Ovary (tissue), 7 donors: ENCODE measurements at regions not wholly inside any gene's neighbourhood (a gene's known extent, or its start where the extent isn't known, plus 50 kb on each side); places are given as distances from the start of the nearest gene placed in this dataset.

Experiments used
- DNase-seq, 5 donors: peaks; one replicate each; pipeline ENCODE4 v3.0.0-alpha.2; 2019 to 2020
- H3K27ac ChIP-seq, 2 donors: fragments of 200-600 bp; one replicate each; pipeline versions ENCODE4 v1.5.1 to v1.8.0; 2019 to 2022
- H3K27me3 ChIP-seq: fragments of 200-600 bp; one replicate; pipeline ENCODE4 v1.8.0; 2022
- H3K36me3 ChIP-seq: fragments of 200-600 bp; sonication (generic); one replicate; pipeline ENCODE4 v1.5.1; 2019
- H3K4me1 ChIP-seq: one replicate; pipeline ENCODE4 v1.8.1; 2013; ENCODE audit warnings: mild to moderate bottlenecking, moderate library complexity; ENCODE audit not compliant: insufficient read depth
- H3K4me3 ChIP-seq: fragments of 200-600 bp; sonication (generic); one replicate; pipeline ENCODE4 v1.5.1; 2017
- H3K9me3 ChIP-seq, 2 donors: fragments of 200-600 bp in 1 of 2; sonication (generic) in 1 of 2; one replicate each; pipeline versions ENCODE4 v1.5.1 to v1.8.1; 2013 to 2019; ENCODE audit warnings: mild to moderate bottlenecking in 1 of 2, moderate library complexity in 1 of 2
- EP300 ChIP-seq: sonication (generic); formaldehyde crosslinking; IDR thresholded peaks from one replicate; pipeline ENCODE4 v1.6.1; 2017; ENCODE audit warnings: antibody characterized with exemption
- POLR2A ChIP-seq: fragments of 450-650 bp; IDR thresholded peaks from one replicate; pipeline ENCODE4 v1.6.1; 2017; ENCODE audit warnings: antibody characterized with exemption, mild to moderate bottlenecking, moderate library complexity
- WGBS, 3 donors: extraction: QIAGEN DNeasy Blood & Tissue Kit in 1 of 3; methylation state at CpG; one replicate each; pipeline versions ENCODE4 v1.1.5 to v1.1.7; 2013 to 2017; 5-methylcytosine and 5-hydroxymethylcytosine counted together
- intact Hi-C, 4 donors: fragments of 100-400 bp; cut with DNase I; formaldehyde crosslinking; loops; one replicate each; pipeline versions ENCODE4 v1.11.0 to v1.15.1; 2022 to 2023
- TF ChIP-seq, protein P1 (sequence below), 3 donors: fragments of 450-650 bp in 2 of 3; fragments of 200-600 bp in 1 of 3; IDR thresholded peaks; one replicate each; pipeline versions ENCODE4 v1.5.1 to v1.8.0; 2016 to 2022; ENCODE audit warnings: antibody characterized with exemption in 3 of 3, mild to moderate bottlenecking in 1 of 3
- donor health status: DM: no; HTN: no; CAD: no; lungs with moderate emphysema.
- donor health status: DM: no; HTN: no; CAD: no.
- donor health status: Bipolar disorder and iron deficiency.
- donor health status: DM: no; HTN: no; CAD: no.
- donor health status: DM: yes; HTN: yes; CAD: no.

- no peak for DNase-seq
- Histone ChIP-seq H3K4me1 (no peaks in the 10 kb centered on the region), H3K27ac (no peak overlapping the region), H3K36me3 (no peaks in the 10 kb centered on the region), H3K4me3 (no peak overlapping the region), H3K27me3 (no peaks in the 10 kb centered on the region), H3K9me3 (no peaks in the 10 kb centered on the region)
- intact Hi-C loops = no loop called here
- TF ChIP-seq EP300 = no peak
- TF ChIP-seq POLR2A = no peak
- TF ChIP-seq, protein P1, sequence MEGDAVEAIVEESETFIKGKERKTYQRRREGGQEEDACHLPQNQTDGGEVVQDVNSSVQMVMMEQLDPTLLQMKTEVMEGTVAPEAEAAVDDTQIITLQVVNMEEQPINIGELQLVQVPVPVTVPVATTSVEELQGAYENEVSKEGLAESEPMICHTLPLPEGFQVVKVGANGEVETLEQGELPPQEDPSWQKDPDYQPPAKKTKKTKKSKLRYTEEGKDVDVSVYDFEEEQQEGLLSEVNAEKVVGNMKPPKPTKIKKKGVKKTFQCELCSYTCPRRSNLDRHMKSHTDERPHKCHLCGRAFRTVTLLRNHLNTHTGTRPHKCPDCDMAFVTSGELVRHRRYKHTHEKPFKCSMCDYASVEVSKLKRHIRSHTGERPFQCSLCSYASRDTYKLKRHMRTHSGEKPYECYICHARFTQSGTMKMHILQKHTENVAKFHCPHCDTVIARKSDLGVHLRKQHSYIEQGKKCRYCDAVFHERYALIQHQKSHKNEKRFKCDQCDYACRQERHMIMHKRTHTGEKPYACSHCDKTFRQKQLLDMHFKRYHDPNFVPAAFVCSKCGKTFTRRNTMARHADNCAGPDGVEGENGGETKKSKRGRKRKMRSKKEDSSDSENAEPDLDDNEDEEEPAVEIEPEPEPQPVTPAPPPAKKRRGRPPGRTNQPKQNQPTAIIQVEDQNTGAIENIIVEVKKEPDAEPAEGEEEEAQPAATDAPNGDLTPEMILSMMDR (IDR thresholded peaks at IDR 0.05) = no peak
These were observed 53.6 kb upstream of the ATF7IP2 start for GRCh38 chr16:10332241-10332640.

DNA sequence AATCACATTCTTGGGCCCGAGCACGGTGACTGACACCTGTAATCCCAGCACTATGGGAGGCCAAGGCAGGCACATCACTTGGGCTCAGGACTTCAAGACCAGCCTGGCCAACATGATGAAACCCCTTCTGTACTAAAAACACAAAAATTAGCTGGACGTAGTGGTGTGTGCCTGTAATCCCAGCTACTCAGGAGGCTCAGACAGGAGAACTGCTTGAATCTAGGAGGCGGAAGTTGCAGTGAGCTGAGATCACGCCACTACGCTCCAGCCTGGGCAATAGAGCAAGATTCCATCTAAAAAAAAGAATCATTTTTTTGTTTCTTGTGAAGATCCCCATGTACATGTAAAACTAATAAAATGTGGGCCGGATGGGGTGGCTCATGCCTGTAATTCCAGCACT lies 53.1 kb upstream of the ATF7IP2 start:
- TF ChIP-seq EP300 (no peak), POLR2A (no peak)
- TF ChIP-seq, protein P1 (IDR thresholded peaks at IDR 0.05) = no peak

GRCh38 chr16:10333321-10334032 lies 52.4 kb upstream of the ATF7IP2 start:
- Histone ChIP-seq H3K4me1 (no peaks in the 10 kb centered on the region), H3K27ac (no peak overlapping the region), H3K27me3 (no peaks in the 10 kb centered on the region), H3K9me3 (no peaks in the 10 kb centered on the region), H3K36me3 (no peaks in the 10 kb centered on the region), H3K4me3 (no peak overlapping the region)
- TF ChIP-seq POLR2A (no peak), EP300 (no peak)
- TF ChIP-seq, protein P1 (IDR thresholded peaks at IDR 0.05) = no peak
- intact Hi-C loops = no loop called here
- DNase-seq = no peak
- WGBS, 3 donors = 94 to 96% (median 95%) methylated on average over 10 of the region's 10 CpGs

More for the DNA sequence above, 53.1 kb upstream of the ATF7IP2 start:
- no peaks in the 10 kb centered on the region for H3K36me3 ChIP-seq
- intact Hi-C loops = no loop called here
- no peak overlapping the region for H3K4me3 ChIP-seq
- no peaks in the 10 kb centered on the region for H3K4me1 ChIP-seq
- no peak overlapping the region for H3K27ac ChIP-seq
- no peaks in the 10 kb centered on the region for H3K27me3 ChIP-seq
- DNase-seq = no peak
- no peaks in the 10 kb centered on the region for H3K9me3 ChIP-seq
- WGBS, 3 donors = 91 to 95% (median 93%) methylated on average over 7 of the region's 7 CpGs

GRCh38 chr16:10335681-10336080 lies 50.2 kb upstream of the ATF7IP2 start:
- H3K36me3 ChIP-seq = no peaks in the 10 kb centered on the region
- WGBS, 3 donors = 73 to 88% (median 80%) methylated on average over 12 of the region's 12 CpGs
- TF ChIP-seq EP300 = no peak
- TF ChIP-seq POLR2A = no peak
- TF ChIP-seq, protein P1 (IDR thresholded peaks at IDR 0.05) = no peak
- DNase-seq = no peak
- H3K9me3 ChIP-seq = no peaks in the 10 kb centered on the region
- H3K27ac ChIP-seq = no peak overlapping the region
- no peaks in the 10 kb centered on the region for H3K4me1 ChIP-seq
- intact Hi-C loops = loop anchor here in 1 of 4 donors (5.0 kb wide), 1 partner anchor 467 kb away; no protein-coding TSS in a partner anchor
- no peak overlapping the region for H3K4me3 ChIP-seq
- no peaks in the 10 kb centered on the region for H3K27me3 ChIP-seq
